ENCODE measurements at regions not wholly inside any gene's neighbourhood (a gene's known extent, or its start where the extent isn't known, plus 50 kb on each side); places are given as distances from the start of the nearest gene placed in this dataset.

DNA sequence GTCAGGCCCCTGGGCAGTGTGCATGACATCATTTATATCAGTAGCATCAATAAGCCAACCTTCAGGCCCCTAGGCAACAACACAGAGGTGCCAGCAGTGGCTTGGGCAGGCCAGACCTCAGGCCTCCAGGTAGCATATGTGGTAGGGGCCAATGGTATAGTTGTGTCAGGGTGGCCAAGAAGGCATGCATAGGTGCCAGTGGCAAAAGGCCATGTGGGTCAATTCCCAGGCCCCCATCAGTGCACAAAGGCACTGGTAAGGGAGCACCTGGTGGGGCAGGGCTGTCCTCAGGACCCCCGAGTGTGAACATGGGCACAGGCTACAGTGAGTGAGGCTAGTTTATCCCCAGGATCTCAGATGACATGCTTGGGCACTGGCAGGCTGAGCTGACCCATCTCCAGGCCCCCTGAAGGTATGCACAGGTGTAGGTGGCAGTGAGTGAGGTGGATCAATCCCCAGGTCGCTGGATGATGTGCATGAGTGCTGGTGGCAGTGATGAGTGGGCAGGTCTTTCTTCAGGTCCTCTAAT, 244.1 kb upstream of the ZNF385D start:
- TF ChIP-seq POLR2A (IDR thresholded peaks at IDR 0.05) = no peak
- TF ChIP-seq, protein P1, sequence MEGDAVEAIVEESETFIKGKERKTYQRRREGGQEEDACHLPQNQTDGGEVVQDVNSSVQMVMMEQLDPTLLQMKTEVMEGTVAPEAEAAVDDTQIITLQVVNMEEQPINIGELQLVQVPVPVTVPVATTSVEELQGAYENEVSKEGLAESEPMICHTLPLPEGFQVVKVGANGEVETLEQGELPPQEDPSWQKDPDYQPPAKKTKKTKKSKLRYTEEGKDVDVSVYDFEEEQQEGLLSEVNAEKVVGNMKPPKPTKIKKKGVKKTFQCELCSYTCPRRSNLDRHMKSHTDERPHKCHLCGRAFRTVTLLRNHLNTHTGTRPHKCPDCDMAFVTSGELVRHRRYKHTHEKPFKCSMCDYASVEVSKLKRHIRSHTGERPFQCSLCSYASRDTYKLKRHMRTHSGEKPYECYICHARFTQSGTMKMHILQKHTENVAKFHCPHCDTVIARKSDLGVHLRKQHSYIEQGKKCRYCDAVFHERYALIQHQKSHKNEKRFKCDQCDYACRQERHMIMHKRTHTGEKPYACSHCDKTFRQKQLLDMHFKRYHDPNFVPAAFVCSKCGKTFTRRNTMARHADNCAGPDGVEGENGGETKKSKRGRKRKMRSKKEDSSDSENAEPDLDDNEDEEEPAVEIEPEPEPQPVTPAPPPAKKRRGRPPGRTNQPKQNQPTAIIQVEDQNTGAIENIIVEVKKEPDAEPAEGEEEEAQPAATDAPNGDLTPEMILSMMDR (IDR thresholded peaks at IDR 0.05) = no peak
- TF ChIP-seq POLR2AphosphoS5 (IDR thresholded peaks at IDR 0.05) = no peak
